ENCODE measurements at regions not wholly inside any gene's neighbourhood (a gene's known extent, or its start where the extent isn't known, plus 50 kb on each side); places are given as distances from the start of the nearest gene placed in this dataset.

DNA sequence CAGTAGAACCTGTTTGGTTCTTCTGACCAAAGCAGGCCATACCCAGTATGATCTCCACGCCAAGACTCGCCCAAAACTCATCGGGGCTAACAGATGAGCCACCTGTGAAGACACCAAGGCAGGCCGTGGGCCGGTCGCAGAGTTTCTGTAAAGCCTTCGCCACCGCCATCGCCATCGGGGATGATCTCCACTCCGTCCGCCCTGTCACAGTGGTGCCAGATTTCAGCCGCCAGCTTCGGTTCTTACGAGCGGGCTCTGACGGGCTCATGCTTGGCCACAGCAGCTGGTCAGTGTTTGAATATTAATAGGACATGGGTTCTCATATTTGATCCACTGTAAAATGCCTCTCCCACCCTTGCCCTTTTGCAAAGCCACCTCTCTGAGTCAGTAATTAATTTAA lies 113.2 kb upstream of the TMEM132D start:
- DNase-seq = peak in 16 of 56 donors; percentile 3 to 50 (median 30)

DNA sequence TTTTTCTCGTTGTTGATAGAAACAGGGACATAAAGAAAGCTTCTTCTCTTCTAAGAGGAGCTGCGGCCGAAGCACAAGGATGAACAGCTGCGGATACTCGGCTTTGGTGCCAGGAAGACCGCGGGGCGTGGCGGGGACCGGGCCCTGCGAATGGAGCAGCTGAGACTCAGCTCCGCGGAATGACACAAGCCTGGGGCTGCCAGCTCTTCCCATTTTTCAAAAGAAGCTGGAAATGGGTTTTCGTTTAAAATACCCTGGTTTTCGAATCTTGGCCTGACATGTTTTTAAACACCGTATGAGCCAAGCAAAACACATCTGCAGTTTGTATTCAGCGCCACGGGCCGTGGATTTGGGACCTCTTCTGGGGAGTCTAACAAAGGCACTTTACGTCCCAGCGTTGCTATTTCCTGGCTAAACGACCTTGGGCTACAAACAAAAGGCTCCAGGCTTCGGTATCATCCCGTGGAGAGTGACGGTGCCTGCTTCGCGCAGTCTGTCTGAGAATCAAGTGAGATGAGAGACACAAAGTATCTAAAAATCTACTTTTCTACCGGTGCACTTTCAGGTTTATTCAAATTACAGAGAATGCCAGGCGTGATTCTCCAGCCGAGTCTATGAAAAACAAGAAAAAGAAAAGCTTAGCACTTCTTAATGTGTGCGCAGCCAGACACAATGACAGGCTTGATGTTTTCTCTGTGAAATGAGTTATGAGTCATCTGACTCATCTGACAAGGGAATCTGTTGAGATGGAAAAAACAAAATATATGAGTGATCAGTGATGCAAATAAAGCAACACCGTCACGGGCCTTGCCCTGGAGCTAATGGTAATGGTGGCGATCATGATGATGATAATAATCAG lies 114.0 kb upstream of the TMEM132D start:
- DNase-seq = peak in 51 of 56 donors; percentile 12 to 80 (median 54)

DNA sequence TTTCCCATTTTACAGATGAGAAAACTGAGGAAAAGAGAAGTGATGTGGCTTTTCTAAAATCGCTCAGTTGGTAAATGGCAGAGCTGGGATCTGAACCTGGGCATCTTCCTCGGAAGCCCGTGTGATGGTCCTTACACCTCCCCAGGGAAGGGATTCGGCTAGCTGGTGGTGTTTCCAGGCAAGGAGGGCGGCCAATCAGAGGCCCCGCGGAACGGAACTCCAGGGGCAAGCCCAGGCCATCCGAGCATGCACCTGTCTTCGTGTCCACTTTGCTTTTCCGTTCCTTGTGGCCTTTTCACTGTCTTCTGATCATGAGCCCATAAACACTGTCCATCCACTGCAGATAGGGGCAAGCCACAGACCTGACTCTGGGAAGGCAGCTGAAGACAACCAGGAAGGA lies 114.8 kb upstream of the TMEM132D start:
- no peak for DNase-seq

DNA sequence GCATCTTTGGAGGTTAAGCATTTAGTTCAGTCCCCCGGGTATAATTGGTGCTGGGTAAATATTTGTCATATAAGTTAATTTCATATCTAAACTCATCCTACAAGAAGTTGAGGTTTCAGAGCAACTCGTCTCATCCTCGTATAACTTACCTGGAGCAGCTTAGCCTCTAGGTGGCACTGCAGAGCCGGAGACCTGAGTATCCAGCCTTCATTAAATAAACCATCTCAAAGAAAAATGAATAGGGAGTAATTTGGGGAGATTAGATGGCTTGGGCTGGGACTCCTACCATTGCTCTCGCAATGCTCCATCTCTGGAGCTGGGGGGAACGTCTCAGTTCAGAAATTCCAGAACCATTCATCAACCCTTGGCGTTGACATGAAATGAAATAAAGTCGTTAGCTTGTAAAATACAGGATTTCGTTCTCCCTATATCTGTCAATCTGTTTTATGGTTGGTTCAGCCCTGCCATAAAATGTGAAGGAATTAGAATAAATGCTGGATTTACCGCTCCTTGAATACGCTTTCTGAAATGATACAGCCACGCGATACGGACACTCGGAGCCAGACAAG lies 122.9 kb upstream of the TMEM132D start:
- DNase-seq = peak in 13 of 56 donors; percentile 2 to 57 (median 15)

DNA sequence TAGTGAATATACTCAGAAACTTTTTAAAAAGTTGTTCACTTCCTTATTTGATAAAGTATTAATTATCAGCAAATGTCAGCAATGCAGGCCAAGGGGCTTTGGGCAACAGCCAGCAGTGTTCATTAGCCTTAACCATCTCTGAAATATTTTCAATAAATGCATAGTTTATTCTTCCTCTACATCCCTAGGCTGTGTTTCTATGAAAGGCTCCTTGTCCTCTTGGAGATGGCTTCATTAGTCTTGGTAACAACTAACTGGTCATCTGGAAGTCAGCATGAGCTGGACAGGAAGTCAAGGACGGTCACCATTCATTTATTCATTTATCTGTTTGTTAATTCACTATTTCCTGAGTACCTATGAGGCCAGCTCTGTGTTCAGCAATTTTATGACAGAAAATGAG lies 124.0 kb upstream of the TMEM132D start:
- DNase-seq = no peak

DNA sequence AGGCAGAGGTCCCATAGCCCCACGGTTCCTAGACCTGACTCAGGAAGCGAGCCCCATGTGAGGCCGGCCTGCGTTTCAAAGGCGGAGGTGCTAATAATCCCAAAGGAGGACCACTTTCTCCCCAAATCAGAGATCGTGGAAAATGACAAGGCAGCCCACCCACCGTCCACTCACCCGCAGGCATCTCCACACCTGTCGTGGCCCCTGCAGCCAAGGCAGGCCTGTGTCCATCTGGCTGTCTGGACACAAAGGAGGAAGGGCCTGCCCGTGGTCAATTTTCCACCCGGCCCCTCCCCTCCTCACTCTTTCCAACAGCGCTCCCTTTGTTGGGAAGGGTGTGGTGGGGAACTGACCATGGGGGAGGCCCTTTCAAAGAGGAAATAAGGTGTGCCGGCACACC lies 125.3 kb upstream of the TMEM132D start:
- no peak for DNase-seq

DNA sequence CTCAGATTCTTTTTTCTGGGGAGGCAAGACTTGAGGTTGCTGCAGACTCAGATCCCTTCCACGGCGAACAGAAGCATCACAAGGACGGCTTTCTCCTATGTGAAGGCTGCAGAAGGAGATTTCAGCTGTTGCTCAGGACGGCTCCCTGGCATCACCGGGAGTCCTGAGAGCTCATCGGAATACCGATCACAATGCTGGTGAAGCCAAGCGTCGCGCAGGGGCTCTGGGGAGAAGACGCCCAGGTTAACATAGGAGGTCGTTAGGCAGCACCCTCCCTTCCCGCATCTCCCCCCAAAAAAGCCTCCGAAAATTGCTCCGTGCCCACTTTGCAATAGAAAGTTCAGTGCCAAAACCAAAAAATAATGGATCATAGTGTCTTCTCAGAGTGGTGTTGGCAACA lies 127.2 kb upstream of the TMEM132D start:
- no peak for DNase-seq

DNA sequence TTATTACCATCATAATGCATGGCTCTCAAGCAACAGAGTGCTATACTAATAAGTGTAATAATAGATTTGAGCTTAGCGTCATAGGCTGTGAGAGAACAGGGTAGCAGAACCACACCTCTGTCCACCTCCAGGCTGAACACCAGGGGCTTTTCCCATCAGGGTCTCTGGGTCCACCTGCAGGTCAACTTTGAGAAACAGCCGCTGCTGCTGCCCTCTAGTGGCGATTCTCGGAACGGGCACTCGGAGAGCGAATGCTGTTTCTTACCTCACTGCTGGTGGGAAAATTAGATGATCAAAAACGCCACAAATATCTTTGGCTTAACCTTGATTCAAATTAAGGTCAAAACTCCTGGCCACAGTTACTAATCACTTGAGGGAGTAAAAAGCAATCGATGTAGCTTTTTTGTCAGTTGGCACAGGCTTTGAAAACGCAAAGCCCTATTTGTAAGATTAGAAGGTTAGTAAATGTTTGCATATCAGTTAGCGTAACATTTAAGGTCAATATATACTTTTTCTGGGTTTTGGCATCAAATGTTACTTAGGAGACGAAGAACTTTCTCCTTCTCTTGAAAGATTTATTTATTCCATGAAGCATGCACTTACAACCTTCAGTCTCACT lies 127.9 kb upstream of the TMEM132D start:
- DNase-seq = peak in 41 of 56 donors; percentile 7 to 76 (median 38)

DNA sequence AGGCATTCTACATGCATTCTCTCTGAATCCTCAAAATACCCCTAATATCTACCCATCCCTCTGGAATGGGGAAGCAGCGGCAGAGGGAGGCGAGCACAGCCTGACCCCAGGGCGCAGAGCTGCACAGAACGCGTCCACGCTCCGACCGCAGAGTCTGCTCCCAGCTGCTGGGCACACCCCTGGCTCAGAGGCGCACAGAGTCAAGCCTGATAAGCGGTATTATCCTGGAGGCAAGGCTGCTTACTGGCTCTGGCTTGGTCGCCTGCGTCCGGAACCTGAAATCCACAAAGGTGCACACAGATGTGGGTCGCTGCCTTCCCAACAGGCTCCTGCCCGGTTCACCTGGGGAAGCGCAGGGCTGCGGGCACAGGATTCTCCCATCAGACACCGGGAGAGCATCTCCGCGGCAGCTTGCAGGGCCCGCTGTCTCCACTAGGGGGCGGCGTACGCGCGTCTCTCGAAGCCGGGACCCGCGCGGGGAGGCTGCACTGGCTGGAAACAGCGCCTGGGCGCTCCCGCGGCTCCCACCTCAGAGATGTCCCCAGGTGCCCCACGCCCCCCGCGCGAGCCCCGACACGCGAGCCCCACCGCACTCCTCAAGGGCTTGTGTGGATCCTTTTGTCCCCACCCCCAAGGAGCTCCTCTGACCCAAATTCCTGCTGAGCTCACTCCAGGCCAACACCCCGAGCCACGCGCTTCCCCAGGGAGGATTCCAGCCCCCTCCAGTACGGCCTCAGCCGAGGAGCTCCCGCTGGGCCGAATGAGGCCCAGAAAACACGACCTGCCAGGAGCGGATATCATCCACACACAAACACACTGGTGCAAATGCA lies 120.1 kb upstream of the FZD10 start:
- DNase-seq = peak in 50 of 56 donors; percentile 12 to 87 (median 58)

DNA sequence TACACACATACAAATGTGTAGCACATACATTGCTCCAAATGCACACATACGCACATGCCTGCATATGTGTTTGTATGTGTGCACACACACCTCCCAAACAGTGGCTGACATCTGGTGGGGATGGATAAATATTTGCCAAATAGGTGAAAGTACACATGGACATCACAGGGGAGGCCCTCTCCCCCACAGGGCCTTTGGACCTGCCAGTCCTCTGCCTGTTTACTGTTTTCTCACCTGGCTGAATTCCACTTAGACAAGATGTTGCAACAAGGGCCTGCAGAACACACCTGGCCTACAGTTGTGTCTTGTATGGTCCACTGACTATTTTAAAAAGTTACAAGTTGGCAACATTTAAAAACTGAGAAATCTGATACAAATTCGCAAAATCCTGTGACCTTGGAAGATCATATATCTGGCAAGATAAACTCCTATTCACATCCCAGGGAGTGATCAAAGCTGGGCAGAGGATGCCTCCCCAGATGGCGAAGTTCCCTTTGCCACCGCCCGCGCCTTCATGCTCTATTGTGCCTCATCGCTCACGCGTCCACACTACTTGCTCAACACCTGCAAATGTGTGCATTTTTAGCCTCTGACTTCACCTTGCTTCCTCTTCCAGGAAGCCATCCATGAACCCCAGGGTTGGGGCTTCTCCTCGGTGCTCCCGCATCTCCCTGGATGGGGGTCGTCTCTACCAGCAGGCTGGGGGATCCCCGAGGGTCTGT lies 118.4 kb upstream of the FZD10 start:
- DNase-seq = no peak

DNA sequence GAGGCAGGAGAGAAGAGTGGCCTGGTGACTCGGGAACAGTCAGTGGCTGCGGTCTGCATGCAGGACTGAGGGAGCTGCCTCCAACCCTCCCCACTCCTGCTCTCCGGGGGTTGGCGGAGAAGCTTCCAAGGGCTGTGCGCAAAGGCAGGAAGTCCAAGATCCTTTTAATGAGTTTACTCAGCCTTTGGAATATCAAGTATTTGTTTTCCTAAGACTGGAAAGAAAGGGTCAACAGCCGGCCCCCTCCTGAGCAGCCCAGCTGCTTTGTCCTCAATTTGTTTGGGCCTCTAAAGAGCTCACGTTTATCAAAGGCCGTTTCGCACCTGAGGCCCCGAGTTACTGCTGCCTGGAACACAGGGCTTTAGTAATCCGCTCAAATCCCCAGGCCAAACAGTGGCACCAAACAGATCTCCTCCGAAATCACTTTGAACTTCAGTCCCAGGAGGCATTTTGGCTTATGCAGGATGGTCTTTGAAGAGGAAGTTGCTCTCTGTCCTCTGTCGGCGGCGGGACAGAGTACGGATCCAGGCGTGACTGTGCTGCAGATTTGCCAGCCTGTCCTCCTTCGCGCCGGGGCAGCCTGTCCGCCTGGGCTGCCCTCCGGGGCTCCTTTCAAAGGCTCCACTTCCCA lies 117.2 kb upstream of the FZD10 start:
- peak in 3 of 56 donors; percentile 5 to 19 (median 6) for DNase-seq

DNA sequence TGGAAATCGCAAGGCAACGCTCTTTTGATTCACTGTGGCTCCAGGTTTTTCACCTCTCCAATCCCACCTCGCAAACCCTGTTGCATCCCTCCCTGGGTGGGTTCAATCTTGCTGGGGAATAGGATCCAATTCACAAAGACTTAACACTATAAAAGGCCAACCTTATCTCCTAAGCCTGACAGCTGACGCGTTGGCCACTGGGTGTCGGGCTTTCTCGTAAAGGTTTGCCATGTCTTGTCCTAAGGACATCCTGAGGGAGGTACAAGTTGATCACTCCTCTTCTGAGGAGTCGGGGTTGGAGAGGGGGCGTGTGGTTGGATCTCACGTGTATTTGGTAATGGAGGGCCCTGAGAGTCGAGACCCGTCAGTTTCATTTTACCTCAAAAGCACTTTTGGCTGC lies 112.6 kb upstream of the FZD10 start:
- no peak for DNase-seq

DNA sequence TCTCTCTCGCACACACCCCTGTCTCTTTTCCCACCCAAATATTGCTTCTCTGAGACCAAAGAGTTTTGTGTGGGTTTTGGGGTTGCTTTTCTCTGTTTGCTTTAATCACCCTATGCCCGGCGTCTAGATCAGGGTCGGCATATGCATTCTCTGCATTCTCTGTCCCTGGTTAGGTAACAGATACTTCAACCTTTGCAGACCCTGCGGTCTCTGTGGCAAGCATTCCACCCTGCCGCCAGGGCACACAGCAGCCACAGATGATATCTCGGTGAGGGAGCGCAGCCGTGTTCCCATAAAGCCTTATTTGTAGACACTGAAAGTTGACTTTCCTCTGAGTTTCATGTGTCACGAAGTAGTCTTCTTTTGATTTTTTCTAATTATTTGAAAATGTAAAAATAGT lies 110.4 kb upstream of the FZD10 start:
- no peak for DNase-seq

DNA sequence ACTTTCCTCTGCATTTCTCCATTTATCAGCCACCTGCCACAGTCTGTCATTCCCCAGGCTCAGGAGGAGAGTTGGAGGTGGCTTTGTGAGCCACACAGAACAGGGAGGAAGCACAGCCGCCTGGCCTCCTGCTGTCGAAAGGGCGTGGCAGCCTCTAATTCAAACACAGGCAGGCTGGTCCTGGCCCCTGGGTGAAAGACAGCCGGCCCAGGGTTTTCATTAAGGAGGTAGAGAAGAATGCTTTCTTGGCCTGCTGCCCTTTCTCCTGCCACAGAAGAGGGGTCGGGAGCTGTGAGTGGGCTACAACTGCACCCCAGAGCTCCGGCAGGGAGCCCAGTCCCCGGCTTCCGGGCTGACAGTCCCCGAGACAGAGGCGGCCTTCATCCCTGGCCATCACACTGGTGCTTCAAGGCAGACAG lies 108.6 kb upstream of the FZD10 start:
- DNase-seq = peak in 10 of 56 donors; percentile 4 to 29 (median 12)

DNA sequence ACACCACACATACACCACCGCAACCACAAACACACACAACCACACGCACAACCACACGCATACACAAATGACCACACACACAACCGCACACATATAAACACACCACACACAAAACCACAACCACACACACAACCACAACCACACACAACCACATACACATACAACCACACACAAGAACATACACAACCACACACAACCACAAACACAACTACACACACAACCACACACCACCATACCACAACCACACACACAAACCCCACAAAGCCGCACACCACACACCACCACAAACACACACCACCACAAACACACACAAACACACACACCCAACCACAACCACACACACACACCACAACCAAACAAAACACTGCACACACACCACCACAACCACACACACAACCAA lies 107.5 kb upstream of the FZD10 start:
- no peak for DNase-seq

DNA sequence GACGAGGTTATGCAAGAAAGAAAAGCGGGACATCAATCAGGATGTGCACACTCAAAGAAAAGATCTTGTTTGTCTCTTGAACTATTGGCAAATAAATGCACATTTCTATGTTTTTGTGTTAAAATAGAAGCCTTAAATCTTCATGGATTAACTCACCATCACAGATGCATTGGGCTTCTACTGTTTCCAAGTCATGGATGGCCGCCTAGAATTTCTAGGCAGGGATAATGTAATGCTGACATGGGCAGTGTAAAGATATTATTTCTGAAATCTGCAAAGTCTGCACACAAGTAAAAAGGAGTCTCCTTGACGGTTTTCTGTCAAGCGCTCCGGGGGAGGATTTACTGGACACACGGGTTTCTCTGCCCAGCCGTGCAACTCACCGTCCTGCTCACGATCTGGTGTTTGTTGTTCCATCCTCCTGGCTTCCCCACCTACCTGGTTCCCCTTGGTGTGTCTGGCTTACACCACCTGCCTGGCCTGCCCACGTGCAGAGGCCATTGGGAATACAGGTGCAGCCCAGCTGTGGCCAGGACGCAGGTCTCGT lies 103.3 kb upstream of the FZD10 start:
- DNase-seq = no peak

DNA sequence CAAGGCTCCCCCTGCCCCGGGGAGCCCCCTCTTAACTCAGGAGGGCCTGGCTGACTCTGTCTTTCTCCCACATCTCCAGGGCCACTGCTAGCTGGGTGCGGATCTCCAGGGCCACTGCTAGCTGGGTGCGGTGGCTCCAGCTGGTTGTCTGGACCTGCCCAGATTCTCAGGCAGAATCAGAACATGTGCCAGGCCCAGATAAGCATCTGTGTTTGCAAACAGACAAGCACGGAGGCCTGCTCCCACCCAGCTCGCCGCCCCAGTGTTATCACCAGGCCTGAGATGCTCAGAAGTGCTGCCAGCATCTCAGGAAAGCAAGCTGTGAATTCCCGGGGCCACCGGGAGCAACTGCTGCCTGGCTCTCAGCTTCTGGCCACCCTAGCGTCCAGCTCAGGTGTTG lies 98.4 kb upstream of the FZD10 start:
- DNase-seq = no peak

DNA sequence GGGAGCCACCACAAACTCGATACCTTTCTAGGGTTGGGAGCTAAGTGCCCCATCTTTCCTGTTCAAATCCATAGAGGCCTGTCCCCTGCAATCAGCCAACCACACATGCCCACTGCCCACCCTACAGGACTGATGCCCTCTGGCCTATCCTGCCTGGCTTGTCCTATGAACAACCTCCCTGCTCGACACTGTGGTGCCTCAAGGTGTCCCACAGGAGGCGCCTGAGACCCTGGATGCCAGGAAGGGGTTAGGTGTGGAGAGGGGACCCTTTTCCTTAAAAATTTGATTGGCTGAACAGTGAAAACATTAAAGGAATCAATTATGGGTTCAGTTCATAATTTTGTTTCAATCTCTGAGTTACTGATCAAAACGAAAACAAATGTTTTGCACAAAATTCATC lies 97.3 kb upstream of the FZD10 start:
- no peak for DNase-seq

DNA sequence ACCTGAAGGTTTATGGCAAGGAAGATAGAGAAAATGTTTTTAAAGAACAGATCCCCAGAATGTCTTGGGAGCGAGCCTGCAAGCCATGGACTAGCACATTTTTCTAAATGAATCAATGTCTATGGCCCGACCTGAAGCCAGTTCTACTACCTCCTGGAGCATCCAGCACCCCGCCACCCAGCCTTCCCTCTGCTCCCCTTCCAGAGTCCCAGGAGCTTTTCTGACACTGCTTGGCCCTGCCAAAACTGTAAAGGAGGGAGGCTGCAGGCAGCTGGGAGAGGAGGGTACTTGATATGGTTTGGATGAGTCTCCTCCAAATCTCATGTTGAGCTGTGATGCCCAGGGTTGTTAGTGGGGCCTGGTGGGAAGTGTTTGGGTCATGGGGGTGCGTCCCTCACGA lies 95.5 kb upstream of the FZD10 start:
- DNase-seq = no peak

DNA sequence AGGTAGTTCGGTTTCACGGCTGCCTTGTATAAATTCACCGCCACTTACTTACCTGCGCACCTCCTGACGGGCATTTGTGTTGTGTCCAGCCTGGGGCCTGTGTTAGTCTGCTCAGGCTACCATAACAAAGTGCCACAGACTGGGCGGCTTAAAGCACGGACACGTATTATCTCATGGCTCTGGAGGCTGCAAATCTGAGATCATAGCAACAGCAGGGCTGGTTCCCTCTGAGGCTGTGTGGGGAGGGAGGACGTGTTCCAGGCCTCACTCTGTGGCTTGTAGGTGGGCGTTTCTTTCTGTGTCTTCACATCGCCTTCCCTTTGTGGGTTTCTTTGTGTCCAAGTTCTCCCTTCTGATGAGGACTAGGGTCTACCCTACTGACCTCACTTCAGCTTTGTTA lies 93.5 kb upstream of the FZD10 start:
- no peak for DNase-seq

Data from nucleus accumbens (tissue), 56 donors.